ENCODE measurements at regions not wholly inside any gene's neighbourhood (a gene's known extent, or its start where the extent isn't known, plus 50 kb on each side); places are given as distances from the start of the nearest gene placed in this dataset.

GRCh38 chr2:125070726-125071505 is 1045.8 kb downstream of the CNTNAP5 start:
- no peak for DNase-seq

GRCh38 chr2:125073440-125073839 is 1048.4 kb downstream of the CNTNAP5 start:
- no peak for DNase-seq

- DNase-seq: no peak
These were observed 1060.8 kb downstream of the CNTNAP5 start for GRCh38 chr2:125085904-125086303.

- no peak for DNase-seq
These were observed 1061.5 kb downstream of the CNTNAP5 start for GRCh38 chr2:125086313-125087184.

- no peak for DNase-seq
These were observed 1067.4 kb downstream of the CNTNAP5 start for GRCh38 chr2:125092276-125093009.

GRCh38 chr2:125095826-125096225 is 1070.7 kb downstream of the CNTNAP5 start:
- DNase-seq: no peak

- no peak for DNase-seq
These were observed 1081.6 kb downstream of the CNTNAP5 start for GRCh38 chr2:125106710-125107109.

- DNase-seq: no peak
These were observed 1082.4 kb downstream of the CNTNAP5 start for GRCh38 chr2:125107446-125107845.

- no peak for DNase-seq
These were observed 1083.2 kb downstream of the CNTNAP5 start for GRCh38 chr2:125108251-125108650.

- DNase-seq: no peak
These were observed 1100.8 kb downstream of the CNTNAP5 start for GRCh38 chr2:125125902-125126301.

- no peak for DNase-seq
These were observed 1135.9 kb downstream of the CNTNAP5 start for GRCh38 chr2:125160947-125161346.

GRCh38 chr2:125167152-125167551 is 1142.1 kb downstream of the CNTNAP5 start:
- DNase-seq: no peak

- no peak for DNase-seq
These were observed 1142.7 kb downstream of the CNTNAP5 start for GRCh38 chr2:125167820-125168219.

GRCh38 chr2:125168442-125168841 is 1143.4 kb downstream of the CNTNAP5 start:
- no peak for DNase-seq

- no peak for DNase-seq
These were observed 1144.1 kb downstream of the CNTNAP5 start for GRCh38 chr2:125169022-125169763.

GRCh38 chr2:125169764-125170146 is 1144.7 kb downstream of the CNTNAP5 start:
- DNase-seq: no peak

- no peak for DNase-seq
These were observed 1147.1 kb downstream of the CNTNAP5 start for GRCh38 chr2:125172181-125172580.

- DNase-seq: no peak
These were observed 1150.3 kb downstream of the CNTNAP5 start for GRCh38 chr2:125175415-125175814.

GRCh38 chr2:125185691-125186270 is 1160.7 kb downstream of the CNTNAP5 start:
- DNase-seq: no peak

GRCh38 chr2:125207431-125207830 is 1182.3 kb downstream of the CNTNAP5 start:
- no peak for DNase-seq

- DNase-seq: no peak
These were observed 1191.2 kb downstream of the CNTNAP5 start for GRCh38 chr2:125216321-125216720.

- no peak for DNase-seq
These were observed 1199.1 kb downstream of the CNTNAP5 start for GRCh38 chr2:125224188-125224587.

Measured in activated CD8-positive, alpha-beta memory T cell treated with anti-CD3 and anti-CD28 coated beads, Interleukin-2, amount 50 U/mL, for 48 hours (primary cell).